ENCODE measurements at regions not wholly inside any gene's neighbourhood (a gene's known extent, or its start where the extent isn't known, plus 50 kb on each side); places are given as distances from the start of the nearest gene placed in this dataset.

- WGBS, 5 donors: 93 to 95% (median 94%) methylated on average over 23 to 27 of the region's 27 CpGs
- no peak for TF ChIP-seq POLR2A (IDR thresholded peaks at IDR 0.05)
- no peak for TF ChIP-seq POLR2AphosphoS5 (IDR thresholded peaks at IDR 0.05)
- no peak for TF ChIP-seq EP300 (IDR thresholded peaks at IDR 0.05)
- TF ChIP-seq, protein P1, sequence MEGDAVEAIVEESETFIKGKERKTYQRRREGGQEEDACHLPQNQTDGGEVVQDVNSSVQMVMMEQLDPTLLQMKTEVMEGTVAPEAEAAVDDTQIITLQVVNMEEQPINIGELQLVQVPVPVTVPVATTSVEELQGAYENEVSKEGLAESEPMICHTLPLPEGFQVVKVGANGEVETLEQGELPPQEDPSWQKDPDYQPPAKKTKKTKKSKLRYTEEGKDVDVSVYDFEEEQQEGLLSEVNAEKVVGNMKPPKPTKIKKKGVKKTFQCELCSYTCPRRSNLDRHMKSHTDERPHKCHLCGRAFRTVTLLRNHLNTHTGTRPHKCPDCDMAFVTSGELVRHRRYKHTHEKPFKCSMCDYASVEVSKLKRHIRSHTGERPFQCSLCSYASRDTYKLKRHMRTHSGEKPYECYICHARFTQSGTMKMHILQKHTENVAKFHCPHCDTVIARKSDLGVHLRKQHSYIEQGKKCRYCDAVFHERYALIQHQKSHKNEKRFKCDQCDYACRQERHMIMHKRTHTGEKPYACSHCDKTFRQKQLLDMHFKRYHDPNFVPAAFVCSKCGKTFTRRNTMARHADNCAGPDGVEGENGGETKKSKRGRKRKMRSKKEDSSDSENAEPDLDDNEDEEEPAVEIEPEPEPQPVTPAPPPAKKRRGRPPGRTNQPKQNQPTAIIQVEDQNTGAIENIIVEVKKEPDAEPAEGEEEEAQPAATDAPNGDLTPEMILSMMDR (IDR thresholded peaks at IDR 0.05): no peak
- DNase-seq: no peak
- Histone ChIP-seq H3K9me3 (peaks cover 0 to 12% (median 8%) of the 10 kb centered on the region in 4 donors), H3K27me3 (no peaks in the 10 kb centered on the region), H3K4me3 (no peak overlapping the region), H3K36me3 (no peaks in the 10 kb centered on the region), H3K4me1 (no peaks in the 10 kb centered on the region), H3K27ac (no peak overlapping the region)
- intact Hi-C loops (cut with DNase I; ENCODE audit: low total_unique reads): no loop called here
Observed at GRCh38 chr7:94100723-94101345, 96.7 kb upstream of the BET1 start.

GRCh38 chr7:94104301-94104700 lies 100.1 kb upstream of the BET1 start:
- no peak overlapping the region for H3K4me3 ChIP-seq
- WGBS, 5 donors: 44 to 97% (median 90%) methylated on average over 1 of the region's 1 CpG

DNA sequence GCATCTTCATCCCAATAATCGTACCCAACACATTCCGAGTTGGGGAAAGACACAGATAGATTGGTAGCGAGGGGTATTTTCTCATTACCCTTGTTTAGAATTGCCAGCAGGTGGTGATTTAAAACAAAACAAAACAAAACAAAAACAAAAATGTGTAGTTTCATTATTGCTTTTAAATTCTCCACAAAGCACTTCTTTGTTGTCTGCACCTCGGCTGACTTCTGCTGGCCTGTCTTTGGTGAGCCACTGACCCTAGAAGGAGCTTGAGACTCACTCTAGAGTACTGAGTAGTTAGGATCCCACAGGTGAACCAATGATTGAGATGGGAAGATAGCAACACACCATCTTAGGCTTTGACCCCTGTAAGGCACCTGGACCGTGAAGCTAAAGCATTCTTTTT lies 105.4 kb upstream of the BET1 start:
- Histone ChIP-seq H3K27ac (no peak overlapping the region), H3K9me3 (no peaks in the 10 kb centered on the region), H3K27me3 (no peaks in the 10 kb centered on the region), H3K4me3 (no peak overlapping the region), H3K36me3 (no peaks in the 10 kb centered on the region), H3K4me1 (no peaks in the 10 kb centered on the region)
- WGBS, 5 donors: 87 to 90% (median 88%) methylated on average over 5 of the region's 5 CpGs
- DNase-seq: no peak
- intact Hi-C loops (cut with DNase I; ENCODE audit: low total_unique reads): no loop called here
- TF ChIP-seq POLR2AphosphoS5 (IDR thresholded peaks at IDR 0.05): no peak
- TF ChIP-seq, protein P1 (IDR thresholded peaks at IDR 0.05): no peak
- no peak for TF ChIP-seq POLR2A (IDR thresholded peaks at IDR 0.05)
- no peak for TF ChIP-seq EP300 (IDR thresholded peaks at IDR 0.05)

More at GRCh38 chr7:94104301-94104700, 100.1 kb upstream of the BET1 start:
- peaks cover 0 to 12% (median 8%) of the 10 kb centered on the region in 4 donors for H3K9me3 ChIP-seq
- no peaks in the 10 kb centered on the region for H3K36me3 ChIP-seq
- TF ChIP-seq, protein P1 (IDR thresholded peaks at IDR 0.05): no peak
- TF ChIP-seq POLR2A (IDR thresholded peaks at IDR 0.05): no peak
- no peak for TF ChIP-seq POLR2AphosphoS5 (IDR thresholded peaks at IDR 0.05)
- TF ChIP-seq EP300 (IDR thresholded peaks at IDR 0.05): no peak
- H3K27me3 ChIP-seq: no peaks in the 10 kb centered on the region
- no peaks in the 10 kb centered on the region for H3K4me1 ChIP-seq
- no peak for DNase-seq
- intact Hi-C loops (cut with DNase I; ENCODE audit: low total_unique reads): no loop called here
- no peak overlapping the region for H3K27ac ChIP-seq

DNA sequence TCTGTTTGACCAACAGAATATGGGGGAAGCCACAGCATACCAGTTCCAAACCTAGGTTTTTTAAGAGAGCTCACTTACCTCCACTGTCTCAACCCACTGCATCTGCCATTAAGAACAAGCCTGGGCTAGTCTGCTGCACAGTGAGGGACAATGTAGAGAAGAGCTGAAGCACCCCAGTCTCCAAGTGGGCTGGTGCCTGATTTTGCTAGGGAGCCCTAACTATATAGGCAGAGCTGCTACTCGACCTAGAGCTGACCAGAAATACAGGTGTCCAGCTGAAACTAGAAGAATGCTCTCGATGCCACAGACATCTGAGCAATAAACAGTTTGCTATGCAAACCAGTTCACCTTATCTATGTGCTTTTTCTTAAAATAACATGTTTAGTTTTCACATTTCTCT lies 106.9 kb upstream of the BET1 start:
- no peaks in the 10 kb centered on the region for H3K36me3 ChIP-seq
- no peak overlapping the region for H3K4me3 ChIP-seq
- TF ChIP-seq POLR2AphosphoS5 (IDR thresholded peaks at IDR 0.05): no peak
- TF ChIP-seq POLR2A (IDR thresholded peaks at IDR 0.05): no peak
- TF ChIP-seq EP300 (IDR thresholded peaks at IDR 0.05): no peak
- TF ChIP-seq, protein P1 (IDR thresholded peaks at IDR 0.05): no peak
- no peak overlapping the region for H3K27ac ChIP-seq
- WGBS, 5 donors: 46 to 78% (median 68%) methylated on average over 2 of the region's 2 CpGs
- intact Hi-C loops (cut with DNase I; ENCODE audit: low total_unique reads): no loop called here
- no peaks in the 10 kb centered on the region for H3K27me3 ChIP-seq
- no peaks in the 10 kb centered on the region for H3K4me1 ChIP-seq
- H3K9me3 ChIP-seq: no peaks in the 10 kb centered on the region
- no peak for DNase-seq
